ENCODE measurements at regions not wholly inside any gene's neighbourhood (a gene's known extent, or its start where the extent isn't known, plus 50 kb on each side); places are given as distances from the start of the nearest gene placed in this dataset.

- TF ChIP-seq TRIM25 (IDR thresholded peaks at IDR 0.05; ENCODE audit: borderline replicate concordance) (no peak), ZNF586 (CRISPR knock-in tag; conservative IDR thresholded peaks at IDR 0.05) (no peak), ZNF639 (CRISPR knock-in tag; conservative IDR thresholded peaks at IDR 0.05 in 1 of 2, IDR thresholded peaks at IDR 0.05 in 1 of 2) (no peak), JUN (IDR thresholded peaks at IDR 0.05; ENCODE audit: borderline replicate concordance, low read depth, low read length) (no peak), JUN (CRISPR knock-in tag; IDR thresholded peaks at IDR 0.05; ENCODE audit: borderline replicate concordance) (no peak), MAFF (IDR thresholded peaks at IDR 0.05; ENCODE audit: low read length) (no peak), SAFB (IDR thresholded peaks at IDR 0.05; ENCODE audit: borderline replicate concordance, low read depth, low read length) (no peak), RBM34 (IDR thresholded peaks at IDR 0.05; ENCODE audit: borderline replicate concordance, insufficient read depth, low read length) (no peak), ZNF282 (CRISPR knock-in tag; IDR thresholded peaks at IDR 0.05) (no peak), MCM3 (IDR thresholded peaks at IDR 0.05) (no peak), ZC3H4 (CRISPR knock-in tag; IDR thresholded peaks at IDR 0.05; ENCODE audit: borderline replicate concordance) (no peak), TEAD1 (CRISPR knock-in tag; IDR thresholded peaks at IDR 0.05) (no peak)
- Histone ChIP-seq H4K20me1 (replicated peaks; ENCODE audit: control insufficient read depth, insufficient read depth, low read length) (no peaks in the 10 kb centered on the region), H3K79me2 (ENCODE audit: control insufficient read depth, insufficient read depth, low read length) (no peaks in the 10 kb centered on the region), H3K36me3 (ENCODE audit: control insufficient read depth, insufficient read depth, low read length) (no peaks in the 10 kb centered on the region), H3K4me1 (replicated peaks in 1 of 2; ENCODE audit: control insufficient read depth in 2 of 2, insufficient read depth in 2 of 2, low read length in 2 of 2) (no peaks in the 10 kb centered on the region), H3K9me3 (replicated peaks; ENCODE audit: control insufficient read depth, insufficient read depth, low read depth, low read length) (no peaks in the 10 kb centered on the region), H3K27ac (ENCODE audit: extremely low read depth, low read depth, low read length) (no peak overlapping the region), H3K4me2 (ENCODE audit: insufficient read depth, low read length) (no peak overlapping the region), H3K9ac (ENCODE audit: insufficient read depth in 1 of 2, low read depth in 2 of 2, low read length in 2 of 2) (no peak overlapping the region), H2AFZ (ENCODE audit: low read depth, low read length) (no peak overlapping the region), H3K4me3 (no peak overlapping the region), H3K9me1 (ENCODE audit: control insufficient read depth, insufficient read depth, low read length) (no peaks in the 10 kb centered on the region), H3K27me3 (ENCODE audit: control insufficient read depth in 2 of 2, insufficient read depth in 2 of 2, low read length in 2 of 2) (peaks cover 3 to 7% of the 10 kb centered on the region in 2 experiments; a peak in 3 of 5 replicates)
- ChIA-PET POLR2A (interaction anchor here (0.9 kb wide), 1 partner anchor 19 kb away, joined by 3 read pairs; no protein-coding TSS in a partner anchor), CTCF (ENCODE audit: low intra/inter-chr PET ratio) (no interaction called here)
- whole genome bisulfite sequencing (ENCODE audit: insufficient coverage, low coverage, missing lambda C conversion rate) = 3% methylated on average over 6 of the region's 6 CpGs
- BruUV-seq (replicated peaks) = no TSS peak
- DNase-seq (ENCODE audit: extremely low read depth in 1 of 4, low spot score in 3 of 4) (no peak), ATAC-seq (no peak), FAIRE-seq (no peak)
- intact Hi-C loops (cut with micrococcal nuclease) = loop anchor here (10.0 kb wide), 1 partner anchor 313 kb away; no protein-coding TSS in a partner anchor
- in situ Hi-C loops (cut with MboI) = loop anchor here (25.0 kb wide), 1 partner anchor 911 kb away; no protein-coding TSS in a partner anchor
Measured at GRCh38 chr12:95601091-95601961, 50.0 kb upstream of the USP44 start.

Measured in K562 (cell line).